ENCODE measurements at regions not wholly inside any gene's neighbourhood (a gene's known extent, or its start where the extent isn't known, plus 50 kb on each side); places are given as distances from the start of the nearest gene placed in this dataset.

DNA sequence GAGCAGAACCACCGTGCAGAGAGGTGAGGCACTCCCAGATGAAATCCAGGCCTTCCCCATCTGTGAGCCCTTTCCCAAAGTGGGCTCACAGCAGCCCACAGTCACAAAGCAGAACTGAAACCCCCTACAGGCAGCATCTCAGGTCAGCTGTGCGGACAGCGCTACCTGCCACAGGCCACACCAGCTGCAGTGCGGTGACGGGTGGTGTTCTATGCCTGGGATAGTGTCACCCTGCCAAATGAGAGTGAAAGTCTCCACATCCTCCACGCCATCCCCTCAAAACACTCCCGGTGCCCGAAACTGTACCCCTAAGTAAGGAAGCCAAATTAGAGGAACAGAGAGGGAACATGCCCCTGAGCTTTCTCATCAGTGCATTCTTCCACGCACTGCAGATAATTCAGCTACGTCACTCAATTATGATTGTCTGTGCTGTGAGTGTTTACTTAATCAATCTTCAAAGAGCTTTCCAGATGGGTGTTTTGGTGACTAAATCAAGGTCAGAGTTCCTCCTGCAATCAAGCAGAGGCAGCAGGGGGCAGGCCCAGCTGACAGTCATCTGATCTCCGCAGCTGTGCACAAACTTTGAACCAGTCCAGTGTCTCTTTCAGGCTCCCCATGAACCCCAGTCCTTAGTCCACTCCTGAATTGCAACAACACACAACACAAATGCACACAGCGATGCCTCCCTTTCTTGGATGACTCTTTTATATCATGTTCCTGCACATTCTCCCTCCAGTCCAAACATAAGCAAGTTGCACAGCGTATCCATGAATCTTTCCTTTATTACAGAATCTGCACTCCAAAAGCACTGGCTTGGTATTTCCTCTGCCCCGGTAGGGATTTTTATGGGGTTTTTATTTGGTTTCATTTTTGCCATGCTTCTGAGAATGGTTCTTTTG lies 150.0 kb downstream of the TOMM20 start:
- peak overlapping the region in 1 of 4 donors; percentile 17 for H3K4me3 ChIP-seq
- DNase-seq = peak; percentile 79
- WGBS, 2 donors (ENCODE audit: low coverage in 1 of 2) = 21 to 23% methylated on average over 4 to 14 of the region's 14 CpGs
- no peaks in the 10 kb centered on the region for H3K9me3 ChIP-seq
- no peaks in the 10 kb centered on the region for H3K36me3 ChIP-seq
- no peaks in the 10 kb centered on the region for H3K27me3 ChIP-seq
- intact Hi-C loops (cut with DNase I; ENCODE audit: low total_unique reads) = loop anchor here (5.0 kb wide), 1 partner anchor 256 kb away; no protein-coding TSS in a partner anchor
- H3K27ac ChIP-seq = peak overlapping the region; percentile 88 to 91 (median 88)
- H3K4me1 ChIP-seq = peaks cover 59 to 80% (median 66%) of the 10 kb centered on the region in 4 donors
- in situ Hi-C loops (cut with MboI; ENCODE audit: low pct_ligation_motif_present in 1 of 4, low pct_unique_long_range_greater_than_20kb in 1 of 4, low sequenced_read_pairs in 3 of 4) = loop anchor here in 3 of 4 donors (10.0 kb wide), 5 partner anchors 96 to 374 kb away; partner anchors contain the start of gene IRF2BP2 (in 1 of the 3)
- TF ChIP-seq POLR2A (IDR thresholded peaks at IDR 0.05) (no peak), EP300 (IDR thresholded peaks at IDR 0.05; ENCODE audit: low read depth) (peak; percentile 31), POLR2AphosphoS5 (IDR thresholded peaks at IDR 0.05) (peak; percentile 55 to 87 (median 64))
- TF ChIP-seq, protein P1, sequence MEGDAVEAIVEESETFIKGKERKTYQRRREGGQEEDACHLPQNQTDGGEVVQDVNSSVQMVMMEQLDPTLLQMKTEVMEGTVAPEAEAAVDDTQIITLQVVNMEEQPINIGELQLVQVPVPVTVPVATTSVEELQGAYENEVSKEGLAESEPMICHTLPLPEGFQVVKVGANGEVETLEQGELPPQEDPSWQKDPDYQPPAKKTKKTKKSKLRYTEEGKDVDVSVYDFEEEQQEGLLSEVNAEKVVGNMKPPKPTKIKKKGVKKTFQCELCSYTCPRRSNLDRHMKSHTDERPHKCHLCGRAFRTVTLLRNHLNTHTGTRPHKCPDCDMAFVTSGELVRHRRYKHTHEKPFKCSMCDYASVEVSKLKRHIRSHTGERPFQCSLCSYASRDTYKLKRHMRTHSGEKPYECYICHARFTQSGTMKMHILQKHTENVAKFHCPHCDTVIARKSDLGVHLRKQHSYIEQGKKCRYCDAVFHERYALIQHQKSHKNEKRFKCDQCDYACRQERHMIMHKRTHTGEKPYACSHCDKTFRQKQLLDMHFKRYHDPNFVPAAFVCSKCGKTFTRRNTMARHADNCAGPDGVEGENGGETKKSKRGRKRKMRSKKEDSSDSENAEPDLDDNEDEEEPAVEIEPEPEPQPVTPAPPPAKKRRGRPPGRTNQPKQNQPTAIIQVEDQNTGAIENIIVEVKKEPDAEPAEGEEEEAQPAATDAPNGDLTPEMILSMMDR (IDR thresholded peaks at IDR 0.05) = peak in 3 of 5 experiments; percentile 5 to 15 (median 15)

DNA sequence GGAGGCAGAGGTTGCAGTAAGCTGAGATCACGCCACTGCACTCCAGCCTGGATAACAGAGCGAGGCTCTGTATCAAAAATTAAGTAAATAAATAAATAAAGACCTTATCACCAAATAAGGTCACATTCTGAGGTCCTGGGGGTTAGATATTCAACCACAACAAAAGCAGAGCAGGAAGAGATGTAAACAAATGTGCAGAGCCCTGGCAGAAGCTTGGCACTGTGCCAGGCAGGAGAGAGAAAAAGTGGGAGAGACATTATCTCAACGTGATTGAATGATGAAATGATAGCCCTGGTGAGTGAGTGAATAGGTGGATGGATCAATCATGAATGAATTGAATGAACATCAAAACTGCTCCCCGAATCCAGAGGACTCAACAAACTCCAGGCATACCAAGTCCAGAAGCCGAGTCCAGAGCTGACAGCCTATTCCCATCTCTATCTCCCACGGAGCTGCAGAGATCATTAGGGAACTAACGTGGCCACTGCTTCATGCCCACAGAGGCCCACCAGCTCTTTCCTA lies 150.7 kb downstream of the TOMM20 start:
- Histone ChIP-seq H3K9me3 (no peaks in the 10 kb centered on the region), H3K27ac (peak overlapping the region; percentile 88 to 91 (median 88)), H3K36me3 (no peaks in the 10 kb centered on the region), H3K4me1 (peaks cover 62 to 87% (median 72%) of the 10 kb centered on the region in 4 donors), H3K4me3 (no peak overlapping the region), H3K27me3 (no peaks in the 10 kb centered on the region)
- DNase-seq = no peak
- TF ChIP-seq, protein P1 (IDR thresholded peaks at IDR 0.05) = no peak
- TF ChIP-seq EP300 (IDR thresholded peaks at IDR 0.05; ENCODE audit: low read depth) (no peak), POLR2A (IDR thresholded peaks at IDR 0.05) (no peak), POLR2AphosphoS5 (IDR thresholded peaks at IDR 0.05) (no peak)
- in situ Hi-C loops (cut with MboI; ENCODE audit: low pct_ligation_motif_present in 1 of 4, low pct_unique_long_range_greater_than_20kb in 1 of 4, low sequenced_read_pairs in 3 of 4) (loop anchor here in 3 of 4 donors (10.0 kb wide), 5 partner anchors 97 to 373 kb away; partner anchors contain the start of gene IRF2BP2 (in 1 of the 3)), intact Hi-C loops (cut with DNase I; ENCODE audit: low total_unique reads) (loop anchor here (5.0 kb wide), 1 partner anchor 256 kb away; no protein-coding TSS in a partner anchor)
- WGBS, 2 donors (ENCODE audit: low coverage in 1 of 2) = 51 to 62% methylated on average over 3 to 7 of the region's 7 CpGs

DNA sequence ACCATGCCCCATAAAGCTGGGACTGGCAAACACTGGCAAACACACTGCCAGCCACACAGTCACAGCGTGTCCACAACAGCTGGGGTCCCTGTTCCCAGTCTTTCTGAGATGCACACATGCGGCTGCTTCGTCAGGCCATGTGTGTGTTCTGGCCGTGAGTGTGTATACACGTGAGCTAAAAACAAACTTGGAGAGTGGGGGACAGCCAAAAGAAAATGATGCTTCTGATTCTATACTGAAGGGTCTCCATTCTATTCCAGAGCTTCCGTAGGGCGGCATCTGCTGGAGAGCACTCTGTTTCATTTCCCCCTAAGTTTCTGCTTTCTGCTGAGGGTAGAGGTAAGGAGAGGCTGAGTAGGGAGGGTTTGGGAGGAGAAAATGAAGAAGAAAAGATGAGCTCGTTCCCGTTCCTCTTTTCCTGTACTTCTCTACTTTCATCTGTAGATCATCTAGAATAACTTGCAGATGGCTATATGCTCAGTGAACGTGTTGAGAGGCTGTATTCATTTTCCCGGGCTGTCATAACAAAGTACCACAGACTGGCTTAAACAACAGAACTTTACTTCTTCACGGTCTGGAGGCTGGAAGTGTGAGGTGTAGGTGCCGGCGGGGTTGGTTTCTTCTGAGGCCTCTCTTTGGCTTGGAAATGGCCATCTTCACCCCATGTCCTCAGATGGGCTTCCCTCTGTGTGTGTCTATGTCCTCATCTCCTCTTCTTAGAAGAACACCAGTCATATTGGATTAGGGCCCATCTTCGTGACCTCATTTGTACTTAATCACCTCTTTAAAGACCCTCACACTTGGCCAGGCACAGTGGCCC lies 151.6 kb downstream of the TOMM20 start:
- H3K27me3 ChIP-seq = no peaks in the 10 kb centered on the region
- peaks cover 66 to 96% (median 76%) of the 10 kb centered on the region in 4 donors for H3K4me1 ChIP-seq
- 79 to 80% methylated on average over 9 to 15 of the region's 15 CpGs for WGBS, 2 donors (ENCODE audit: low coverage in 1 of 2)
- intact Hi-C loops (cut with DNase I; ENCODE audit: low total_unique reads) = loop anchor here (5.0 kb wide), 1 partner anchor 255 kb away; no protein-coding TSS in a partner anchor
- H3K4me3 ChIP-seq = no peak overlapping the region
- H3K9me3 ChIP-seq = no peaks in the 10 kb centered on the region
- in situ Hi-C loops (cut with MboI; ENCODE audit: low pct_ligation_motif_present in 1 of 4, low pct_unique_long_range_greater_than_20kb in 1 of 4, low sequenced_read_pairs in 3 of 4) = loop anchor here in 3 of 4 donors (10.0 kb wide), 5 partner anchors 98 to 372 kb away; partner anchors contain the start of gene IRF2BP2 (in 1 of the 3)
- peak overlapping the region; percentile 88 to 91 (median 88) for H3K27ac ChIP-seq
- no peak for DNase-seq
- no peaks in the 10 kb centered on the region for H3K36me3 ChIP-seq
- TF ChIP-seq, protein P1 (IDR thresholded peaks at IDR 0.05) = no peak
- TF ChIP-seq POLR2A (IDR thresholded peaks at IDR 0.05) = no peak
- TF ChIP-seq POLR2AphosphoS5 (IDR thresholded peaks at IDR 0.05) = no peak
- TF ChIP-seq EP300 (IDR thresholded peaks at IDR 0.05; ENCODE audit: low read depth) = no peak

Data from transverse colon (tissue), 4 donors.